ENCODE measurements at regions not wholly inside any gene's neighbourhood (a gene's known extent, or its start where the extent isn't known, plus 50 kb on each side); places are given as distances from the start of the nearest gene placed in this dataset.

DNA sequence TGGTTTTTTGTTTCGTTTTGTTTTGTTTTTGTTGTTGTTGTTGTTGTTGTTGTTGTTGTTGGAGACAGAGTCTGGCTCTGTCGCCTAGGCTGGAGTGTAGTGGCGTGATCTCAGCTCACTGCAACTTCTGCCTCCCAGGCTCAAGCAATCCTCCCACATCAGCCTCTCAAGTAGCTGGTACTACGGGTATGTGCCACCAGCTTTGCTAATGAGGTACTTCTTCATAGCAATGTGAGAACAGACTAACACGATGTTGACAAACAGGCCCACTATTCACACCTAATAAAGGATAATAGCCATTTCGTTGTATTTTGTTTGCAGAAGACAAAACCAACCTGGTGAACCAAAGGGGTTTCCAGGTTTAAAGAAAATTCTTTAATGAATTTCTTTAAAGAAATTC is 130.9 kb downstream of the DIRAS2 start:
- Histone ChIP-seq H3K4me3 (ENCODE audit: low read depth, low read length) (no peak overlapping the region), H3K36me3 (replicated peaks) (no peaks in the 10 kb centered on the region), H3K27ac (no peak overlapping the region), H3K27me3 (replicated peaks) (no peaks in the 10 kb centered on the region)
- TF ChIP-seq, protein P1, sequence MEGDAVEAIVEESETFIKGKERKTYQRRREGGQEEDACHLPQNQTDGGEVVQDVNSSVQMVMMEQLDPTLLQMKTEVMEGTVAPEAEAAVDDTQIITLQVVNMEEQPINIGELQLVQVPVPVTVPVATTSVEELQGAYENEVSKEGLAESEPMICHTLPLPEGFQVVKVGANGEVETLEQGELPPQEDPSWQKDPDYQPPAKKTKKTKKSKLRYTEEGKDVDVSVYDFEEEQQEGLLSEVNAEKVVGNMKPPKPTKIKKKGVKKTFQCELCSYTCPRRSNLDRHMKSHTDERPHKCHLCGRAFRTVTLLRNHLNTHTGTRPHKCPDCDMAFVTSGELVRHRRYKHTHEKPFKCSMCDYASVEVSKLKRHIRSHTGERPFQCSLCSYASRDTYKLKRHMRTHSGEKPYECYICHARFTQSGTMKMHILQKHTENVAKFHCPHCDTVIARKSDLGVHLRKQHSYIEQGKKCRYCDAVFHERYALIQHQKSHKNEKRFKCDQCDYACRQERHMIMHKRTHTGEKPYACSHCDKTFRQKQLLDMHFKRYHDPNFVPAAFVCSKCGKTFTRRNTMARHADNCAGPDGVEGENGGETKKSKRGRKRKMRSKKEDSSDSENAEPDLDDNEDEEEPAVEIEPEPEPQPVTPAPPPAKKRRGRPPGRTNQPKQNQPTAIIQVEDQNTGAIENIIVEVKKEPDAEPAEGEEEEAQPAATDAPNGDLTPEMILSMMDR (IDR thresholded peaks at IDR 0.05; ENCODE audit: low read depth, low read length, missing control alignments) = no peak
- in situ Hi-C loops (cut with HindIII; ENCODE audit: low pct_ligation_motif_present, low sequenced_read_pairs) = no loop called here
- DNase-seq = no peak

DNA sequence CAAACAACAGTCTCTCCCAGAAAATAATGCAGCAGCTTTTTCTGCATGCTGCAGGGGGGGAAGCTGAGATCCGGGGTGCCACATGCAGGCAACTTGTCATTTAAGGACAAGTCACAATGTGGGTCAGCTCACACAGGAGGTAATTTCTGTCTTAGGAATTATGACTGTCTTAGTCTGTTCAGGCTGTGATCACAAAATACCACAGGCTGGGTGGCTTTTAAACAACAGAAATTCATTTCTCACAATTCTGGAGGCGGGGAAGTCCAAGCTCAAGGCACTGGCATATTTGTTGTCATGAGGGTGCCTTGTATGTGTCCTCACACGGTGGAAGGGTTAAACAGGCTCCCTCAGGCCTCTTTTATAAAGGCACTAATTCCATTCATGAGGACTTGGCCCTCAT is 127.7 kb downstream of the DIRAS2 start:
- no peak overlapping the region for H3K27ac ChIP-seq
- no peak overlapping the region for H3K4me3 ChIP-seq (ENCODE audit: low read depth, low read length)
- no peaks in the 10 kb centered on the region for H3K36me3 ChIP-seq (replicated peaks)
- H3K27me3 ChIP-seq (replicated peaks) = no peaks in the 10 kb centered on the region
- in situ Hi-C loops (cut with HindIII; ENCODE audit: low pct_ligation_motif_present, low sequenced_read_pairs) = no loop called here
- no peak for DNase-seq
- TF ChIP-seq, protein P1 (IDR thresholded peaks at IDR 0.05; ENCODE audit: low read depth, low read length, missing control alignments) = no peak

- no peak for DNase-seq
- H3K27ac ChIP-seq = no peak overlapping the region
- H3K27me3 ChIP-seq (replicated peaks) = no peaks in the 10 kb centered on the region
- in situ Hi-C loops (cut with HindIII; ENCODE audit: low pct_ligation_motif_present, low sequenced_read_pairs) = no loop called here
- H3K4me3 ChIP-seq (ENCODE audit: low read depth, low read length) = no peak overlapping the region
- TF ChIP-seq, protein P1 (IDR thresholded peaks at IDR 0.05; ENCODE audit: low read depth, low read length, missing control alignments) = no peak
- no peaks in the 10 kb centered on the region for H3K36me3 ChIP-seq (replicated peaks)
These were observed 127.1 kb downstream of the DIRAS2 start for GRCh38 chr9:90515510-90515909.

DNA sequence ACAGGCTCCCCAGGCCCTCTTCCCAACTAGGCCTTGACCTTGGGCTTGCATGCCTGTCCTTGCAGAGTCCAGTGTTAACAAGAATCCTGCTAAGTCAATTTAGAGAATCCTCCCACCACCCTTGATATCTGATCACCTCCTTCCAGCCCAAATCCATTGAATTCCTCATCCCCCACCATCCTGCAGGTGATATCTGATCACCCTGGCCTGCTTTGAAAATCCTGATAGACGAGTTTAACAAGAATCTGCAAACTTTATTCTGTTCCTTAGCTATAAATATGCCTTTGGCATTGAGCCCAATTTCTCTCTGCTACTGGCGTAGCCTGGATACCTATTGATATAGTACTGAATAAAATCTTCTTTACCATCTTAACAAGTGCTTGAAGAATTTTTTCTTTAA is 125.5 kb downstream of the DIRAS2 start:
- H3K36me3 ChIP-seq (replicated peaks) = no peaks in the 10 kb centered on the region
- DNase-seq = no peak
- H3K27me3 ChIP-seq (replicated peaks) = no peaks in the 10 kb centered on the region
- in situ Hi-C loops (cut with HindIII; ENCODE audit: low pct_ligation_motif_present, low sequenced_read_pairs) = no loop called here
- no peak overlapping the region for H3K27ac ChIP-seq
- H3K4me3 ChIP-seq (ENCODE audit: low read depth, low read length) = no peak overlapping the region
- TF ChIP-seq, protein P1 (IDR thresholded peaks at IDR 0.05; ENCODE audit: low read depth, low read length, missing control alignments) = no peak

- DNase-seq = no peak
- Histone ChIP-seq H3K27me3 (replicated peaks) (no peaks in the 10 kb centered on the region), H3K27ac (no peak overlapping the region), H3K36me3 (replicated peaks) (no peaks in the 10 kb centered on the region), H3K4me3 (ENCODE audit: low read depth, low read length) (no peak overlapping the region)
- TF ChIP-seq, protein P1 (IDR thresholded peaks at IDR 0.05; ENCODE audit: low read depth, low read length, missing control alignments) = no peak
- in situ Hi-C loops (cut with HindIII; ENCODE audit: low pct_ligation_motif_present, low sequenced_read_pairs) = no loop called here
These were observed 120.6 kb downstream of the DIRAS2 start for GRCh38 chr9:90521811-90522570.

DNA sequence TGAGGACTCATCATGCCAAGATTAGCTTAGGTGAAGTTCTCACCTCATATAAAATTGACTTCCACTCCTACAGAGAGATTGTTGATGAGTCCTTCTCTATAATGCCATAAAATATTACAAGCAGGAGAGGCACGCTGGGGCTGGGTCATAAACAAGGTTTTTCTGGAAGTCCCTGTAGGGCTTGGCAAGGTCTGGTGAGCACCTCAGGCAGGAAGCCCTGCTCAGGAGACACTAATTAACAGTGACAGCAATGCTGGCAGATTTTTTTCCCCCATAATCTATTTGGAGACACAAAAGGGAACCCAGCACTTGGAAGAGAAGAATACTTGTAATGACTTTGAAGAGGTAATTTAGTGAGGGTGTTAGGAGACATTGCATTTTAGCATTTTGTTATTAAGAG is 118.7 kb downstream of the DIRAS2 start:
- Histone ChIP-seq H3K4me3 (ENCODE audit: low read depth, low read length) (no peak overlapping the region), H3K36me3 (replicated peaks) (no peaks in the 10 kb centered on the region), H3K27ac (no peak overlapping the region), H3K27me3 (replicated peaks) (no peaks in the 10 kb centered on the region)
- no peak for DNase-seq
- in situ Hi-C loops (cut with HindIII; ENCODE audit: low pct_ligation_motif_present, low sequenced_read_pairs) = no loop called here
- TF ChIP-seq, protein P1 (IDR thresholded peaks at IDR 0.05; ENCODE audit: low read depth, low read length, missing control alignments) = no peak

Measured in brain microvascular endothelial cell (primary cell).